ENCODE measurements at regions not wholly inside any gene's neighbourhood (a gene's known extent, or its start where the extent isn't known, plus 50 kb on each side); places are given as distances from the start of the nearest gene placed in this dataset.

GRCh38 chr5:3123763-3124157, 372.3 kb upstream of the IRX2 start:
- DNase-seq, result no peak

DNA sequence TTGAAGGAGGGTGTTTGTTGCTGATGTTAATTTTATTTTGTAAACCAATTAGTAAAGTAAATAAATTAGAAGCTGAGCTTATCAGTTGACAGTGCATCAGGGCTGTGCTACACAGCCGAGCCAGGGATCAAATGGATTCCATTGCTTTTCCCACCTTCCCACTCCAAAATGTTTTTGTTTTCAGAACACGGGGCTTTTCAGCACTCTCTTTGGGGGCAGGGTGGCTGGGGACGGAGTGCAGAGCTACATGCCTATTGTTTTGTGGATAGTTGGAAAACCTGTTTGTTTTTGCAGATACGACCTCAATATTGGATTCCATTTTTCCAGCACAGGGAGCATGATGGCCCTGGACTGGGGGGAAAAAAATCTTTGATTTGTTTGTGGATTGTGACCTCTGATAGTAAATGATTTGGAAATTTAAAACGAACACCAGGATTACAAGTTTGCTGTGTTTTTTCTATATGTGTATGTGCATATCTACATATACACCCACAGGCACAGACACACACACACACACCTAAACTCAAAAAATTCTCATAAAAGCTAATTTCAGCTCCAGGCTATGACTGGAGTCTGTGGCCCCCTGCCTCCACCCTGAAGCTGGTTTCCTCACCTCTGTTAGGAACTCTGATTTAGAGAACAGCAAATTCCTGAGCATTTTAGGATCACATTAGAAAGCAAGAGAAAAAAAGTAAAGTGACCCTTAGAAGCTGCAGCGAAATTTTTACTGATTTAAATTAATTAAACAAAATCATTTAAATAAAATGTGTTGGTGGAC, 371.7 kb upstream of the IRX2 start:
- no peak for DNase-seq

- no peak for DNase-seq
These were observed 370.7 kb upstream of the IRX2 start for GRCh38 chr5:3122216-3122615.

DNA sequence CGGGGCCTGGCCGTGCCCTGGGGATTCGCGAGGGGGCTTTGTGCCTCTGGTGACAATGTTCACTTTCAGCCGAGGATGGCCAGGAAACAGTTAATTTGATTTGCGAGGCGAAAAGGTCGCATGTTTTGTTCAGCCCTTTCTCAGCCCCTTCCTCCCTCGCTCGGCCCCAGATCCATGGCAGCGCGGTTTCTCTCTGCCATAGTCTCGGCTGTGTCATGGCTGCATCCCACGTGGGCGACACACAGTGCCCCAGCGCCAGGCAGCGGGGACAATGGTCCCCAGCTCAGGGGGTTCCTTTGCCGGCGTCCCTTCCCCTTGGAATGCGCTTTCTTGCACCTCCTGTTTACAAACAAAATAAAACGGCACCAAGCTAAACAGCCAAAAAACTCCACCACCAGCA, 370.3 kb upstream of the IRX2 start:
- peak; percentile 49 for DNase-seq

- DNase-seq, result peak; percentile 51
These were observed 368.6 kb upstream of the IRX2 start for GRCh38 chr5:3120028-3120427.

DNA sequence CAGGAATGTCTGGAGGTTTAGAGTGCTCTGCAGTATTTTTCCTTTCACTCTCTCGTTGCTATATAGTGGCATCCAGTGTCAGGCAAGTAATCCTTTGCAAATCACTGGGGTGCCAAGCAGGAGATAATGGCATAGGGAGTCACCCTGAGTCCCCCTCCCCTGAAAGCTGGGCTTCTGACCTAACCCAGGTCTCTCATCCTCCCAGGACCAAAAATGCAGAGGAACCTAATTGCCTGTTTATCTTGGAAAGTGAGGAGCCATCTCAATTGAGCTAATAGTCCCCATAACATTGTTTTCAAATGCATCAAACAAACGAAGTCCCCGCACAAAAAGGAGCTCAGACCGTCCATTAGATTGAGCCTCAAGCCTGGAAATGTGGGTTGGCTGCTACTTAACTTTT, 368.0 kb upstream of the IRX2 start:
- DNase-seq, result peak; percentile 21

GRCh38 chr5:3118340-3118739, 366.9 kb upstream of the IRX2 start:
- DNase-seq, result peak; percentile 68

GRCh38 chr5:3116366-3116765, 364.9 kb upstream of the IRX2 start:
- peak; percentile 67 for DNase-seq

DNA sequence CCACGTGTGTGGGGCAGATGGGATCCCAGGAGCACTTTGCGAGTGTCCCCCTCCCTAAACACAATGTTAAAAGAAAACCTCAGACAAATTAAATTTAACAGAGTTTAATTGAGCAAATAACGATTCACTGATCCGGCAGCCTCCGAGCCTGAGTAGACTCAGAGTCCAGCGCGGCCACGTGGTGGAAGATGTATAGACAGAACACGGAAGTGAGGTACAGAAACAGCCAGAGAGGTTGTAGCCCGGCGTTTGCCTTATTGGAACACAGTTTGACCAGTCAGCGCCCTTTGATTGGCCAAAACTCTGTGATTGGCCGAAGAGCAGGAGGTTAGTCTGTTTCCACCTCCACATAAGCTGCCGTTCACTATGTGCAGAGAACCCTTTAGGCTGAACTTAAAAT, 363.0 kb upstream of the IRX2 start:
- no peak for DNase-seq

DNA sequence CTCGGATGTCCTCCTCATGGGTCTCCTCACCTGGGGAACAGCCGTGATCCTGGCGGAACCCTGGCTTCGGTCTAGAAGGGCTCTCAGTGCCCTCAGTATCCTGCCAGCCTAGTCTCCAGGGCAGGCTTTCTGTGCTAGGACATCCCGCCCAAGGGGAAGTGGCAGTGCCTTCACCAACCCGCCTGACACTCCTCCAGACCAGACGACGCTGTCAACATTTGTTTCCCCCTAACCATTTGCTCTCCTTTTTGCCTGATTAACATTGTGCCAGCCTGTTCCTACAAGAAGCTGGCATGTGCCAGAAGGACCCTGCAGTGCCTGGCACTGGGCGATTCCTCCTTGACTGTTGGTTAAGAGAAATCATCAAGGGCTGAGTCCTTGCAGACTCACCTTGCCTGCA, 358.9 kb upstream of the IRX2 start:
- DNase-seq, result no peak

- peak; percentile 49 for DNase-seq
These were observed 355.7 kb upstream of the IRX2 start for GRCh38 chr5:3107156-3107611.

GRCh38 chr5:3105581-3105980, 354.1 kb upstream of the IRX2 start:
- DNase-seq, result no peak

- DNase-seq, result no peak
These were observed 353.7 kb upstream of the IRX2 start for GRCh38 chr5:3105172-3105571.

GRCh38 chr5:3104429-3105060, 353.1 kb upstream of the IRX2 start:
- DNase-seq, result peak; percentile 41

- peak; percentile 85 for DNase-seq
These were observed 351.9 kb upstream of the IRX2 start for GRCh38 chr5:3103262-3103811.

GRCh38 chr5:3102531-3102930, 351.1 kb upstream of the IRX2 start:
- DNase-seq, result peak; percentile 31

DNA sequence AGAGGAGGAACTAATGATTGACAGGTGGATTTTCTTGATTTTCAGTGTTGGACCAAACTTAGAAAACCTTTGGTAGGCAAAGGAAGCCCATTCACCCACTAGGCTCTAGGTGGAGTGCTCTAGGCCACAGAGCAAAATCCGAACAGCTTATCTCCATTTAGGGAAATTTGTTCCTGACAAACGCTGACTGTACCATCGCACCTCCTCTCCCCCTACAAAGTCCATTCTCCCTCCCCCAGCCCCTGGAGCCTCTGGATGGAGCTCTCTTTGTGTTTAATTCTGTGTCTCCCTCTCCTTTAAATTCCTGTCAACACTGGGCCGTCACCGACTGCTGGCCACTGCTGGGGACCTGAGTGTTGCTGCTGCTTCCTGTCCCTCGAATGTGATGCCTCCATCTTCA, 350.1 kb upstream of the IRX2 start:
- no peak for DNase-seq

DNA sequence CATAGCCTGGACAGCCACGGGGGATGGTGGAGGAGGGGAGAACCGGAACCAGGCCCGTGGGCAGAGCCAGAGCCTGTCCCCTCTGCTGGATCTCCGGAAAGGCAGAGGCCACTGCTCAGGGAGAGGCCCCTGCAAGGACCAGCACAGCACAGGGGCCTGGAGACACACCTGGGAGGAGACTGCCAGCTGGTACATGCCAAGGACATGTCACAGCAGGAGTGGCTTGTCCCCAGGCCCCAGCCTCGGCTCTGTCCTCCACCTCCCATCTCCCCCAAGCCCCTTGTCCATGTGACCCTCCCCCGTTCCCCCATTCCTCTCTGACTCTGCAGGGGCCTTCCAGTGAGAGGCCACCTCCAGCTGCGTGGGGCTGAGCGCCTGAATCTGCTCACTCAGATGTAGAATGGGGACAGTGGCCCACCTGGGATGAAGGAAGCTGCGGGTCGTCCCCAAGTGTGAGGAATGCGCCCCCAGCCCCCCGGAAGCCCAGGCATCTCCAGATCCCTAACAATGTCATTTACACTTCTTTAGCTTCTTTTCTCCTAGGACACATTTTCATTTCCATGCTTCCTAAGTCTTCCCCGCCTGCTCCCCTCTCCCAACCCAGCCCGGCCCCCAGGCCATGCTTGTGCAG, 349.6 kb upstream of the IRX2 start:
- no peak for DNase-seq

- DNase-seq, result no peak
These were observed 348.5 kb upstream of the IRX2 start for GRCh38 chr5:3099954-3100353.

- no peak for DNase-seq
These were observed 348.0 kb upstream of the IRX2 start for GRCh38 chr5:3099526-3099925.

DNA sequence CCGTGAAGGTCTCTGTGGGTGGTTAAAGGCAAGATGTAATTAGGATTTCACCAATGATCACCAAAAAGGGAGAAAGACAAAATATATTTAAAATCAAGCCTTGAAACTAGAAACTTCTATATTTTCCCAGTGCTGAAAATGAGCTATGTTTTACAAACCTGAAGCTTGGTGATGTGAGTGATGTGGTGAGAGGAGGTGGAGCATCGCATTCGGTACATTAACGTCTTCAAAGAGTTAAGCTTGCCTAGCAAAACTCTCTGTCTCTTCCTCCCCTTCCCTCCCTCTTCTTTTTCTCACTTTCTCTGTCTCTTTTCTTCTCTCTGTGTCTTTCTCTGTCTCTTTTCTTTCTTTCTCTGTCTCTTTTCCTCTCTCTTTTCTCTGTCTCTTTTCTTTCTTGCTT, 347.3 kb upstream of the IRX2 start:
- DNase-seq, result no peak

DNA sequence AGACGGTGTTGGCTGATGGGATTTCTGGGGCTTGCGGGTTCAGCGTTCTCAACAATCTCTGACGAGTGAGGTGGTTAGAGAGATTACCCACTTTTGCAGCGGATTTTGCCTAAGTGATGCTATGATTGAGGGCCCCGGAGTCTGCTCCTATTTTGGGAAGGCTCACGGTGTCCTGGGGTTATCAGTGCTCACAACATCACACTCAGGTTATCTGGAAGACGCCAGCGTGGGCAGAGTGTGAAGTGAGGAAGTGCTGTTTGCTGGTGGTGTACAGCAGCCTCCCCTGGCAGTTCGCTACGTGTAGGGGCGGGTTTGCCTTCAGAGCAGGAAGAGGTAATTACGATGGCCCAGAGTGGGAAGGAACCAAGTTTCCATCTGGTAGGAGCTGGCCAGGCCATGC, 341.2 kb upstream of the IRX2 start:
- no peak for DNase-seq

DNA sequence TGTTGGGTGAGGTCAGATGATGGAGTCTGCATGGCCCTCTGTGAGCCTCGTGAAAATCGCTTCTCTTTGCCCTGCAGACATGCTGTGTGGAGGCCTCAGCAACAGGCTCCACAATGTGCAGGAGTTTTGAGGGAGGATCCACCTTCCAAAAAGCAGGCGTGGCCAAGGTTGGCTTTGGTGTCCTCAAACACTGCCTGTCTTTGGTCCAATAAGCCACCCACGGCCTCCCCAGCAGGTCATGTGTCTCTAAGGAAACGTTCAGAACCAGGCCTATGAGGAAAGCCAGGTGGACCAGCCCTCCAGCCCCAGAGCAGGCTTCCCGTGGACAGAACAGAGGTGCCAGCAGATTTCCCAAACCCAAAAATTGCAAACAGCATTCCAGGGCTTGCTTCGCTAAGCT, 340.7 kb upstream of the IRX2 start:
- DNase-seq, result no peak
